ENCODE measurements at regions not wholly inside any gene's neighbourhood (a gene's known extent, or its start where the extent isn't known, plus 50 kb on each side); places are given as distances from the start of the nearest gene placed in this dataset.
"Not testable (repeated sequence)": the region's sequence is repeated elsewhere in the genome, so short reads cannot be mapped to it uniquely, and the experiment has no call there.

- not testable (repeated sequence) for TF ChIP-seq POLR2A, CTCF (IDR thresholded peaks at IDR 0.05)
Observed at GRCh38 chrX:122221810-122222209, 962.3 kb upstream of the GRIA3 start.
